ENCODE measurements at regions not wholly inside any gene's neighbourhood (a gene's known extent, or its start where the extent isn't known, plus 50 kb on each side); places are given as distances from the start of the nearest gene placed in this dataset.

- H2BK5ac ChIP-seq (ENCODE audit: low read length): no peak overlapping the region
- no peak overlapping the region for H2BK120ac ChIP-seq (ENCODE audit: low read depth, low read length)
- no peak overlapping the region for H3K9ac ChIP-seq (ENCODE audit: low read depth, low read length, poor library complexity)
- no peak overlapping the region for H4K91ac ChIP-seq (ENCODE audit: low read depth, low read length, poor library complexity)
- no peak overlapping the region for H2AK5ac ChIP-seq (ENCODE audit: low read depth, low read length)
- DNase-seq (ENCODE audit: low spot score): no peak
- H3K23ac ChIP-seq (ENCODE audit: low read depth, low read length, poor library complexity): no peak overlapping the region
- no peaks in the 10 kb centered on the region for H3K4me1 ChIP-seq (ENCODE audit: control insufficient read depth in 2 of 2, insufficient read depth in 1 of 2, low read depth in 1 of 2, low read length in 2 of 2)
- H3K27ac ChIP-seq (replicated peaks; ENCODE audit: low read length): no peak overlapping the region
- H4K8ac ChIP-seq (ENCODE audit: low read depth, low read length): no peak overlapping the region
- no CpG with 5 or more reads among the region's 1 CpG for WGBS, 2 donors (ENCODE audit: extremely low coverage in 2 of 2, insufficient read length in 2 of 2, insufficient replicate concordance in 1 of 2)
- no peak overlapping the region for H2AFZ ChIP-seq (ENCODE audit: low read length)
- H3K4me2 ChIP-seq (ENCODE audit: insufficient read depth, low read length, poor library complexity, severe bottlenecking): no peak overlapping the region
- no peaks in the 10 kb centered on the region for H3K27me3 ChIP-seq (ENCODE audit: control insufficient read depth in 3 of 3, insufficient read depth in 3 of 3, low read depth in 1 of 3, low read length in 3 of 3)
- H2BK12ac ChIP-seq (ENCODE audit: low read length): no peak overlapping the region
- no peak overlapping the region for H3K18ac ChIP-seq (ENCODE audit: low read length)
- H3K36me3 ChIP-seq (replicated peaks in 1 of 2; ENCODE audit: control insufficient read depth in 2 of 2, insufficient read depth in 2 of 2, low read length in 2 of 2): no peaks in the 10 kb centered on the region
- H3K9me3 ChIP-seq (replicated peaks in 1 of 2; ENCODE audit: control insufficient read depth in 2 of 2, insufficient read depth in 1 of 2, low read depth in 1 of 2, low read length in 2 of 2): peaks cover 0 to 3% of the 10 kb centered on the region in 2 donors
- no peak overlapping the region for H2BK15ac ChIP-seq (ENCODE audit: low read length)
- H3K79me1 ChIP-seq (ENCODE audit: low read depth, low read length): no peaks in the 10 kb centered on the region
- H3K14ac ChIP-seq (ENCODE audit: low read length): no peak overlapping the region
- H3K4me3 ChIP-seq (ENCODE audit: low read length in 2 of 2): no peak overlapping the region
- no peak overlapping the region for H3K4ac ChIP-seq (ENCODE audit: low read length)
Observed at GRCh38 chr6:81387163-81387562, 365.3 kb downstream of the TENT5A start.

- Histone ChIP-seq H3K9me3 (replicated peaks in 1 of 2; ENCODE audit: control insufficient read depth in 2 of 2, insufficient read depth in 1 of 2, low read depth in 1 of 2, low read length in 2 of 2) (no peaks in the 10 kb centered on the region), H3K4ac (ENCODE audit: low read length) (no peak overlapping the region), H3K14ac (ENCODE audit: low read length) (no peak overlapping the region), H3K4me3 (ENCODE audit: low read length in 2 of 2) (no peak overlapping the region), H3K4me2 (ENCODE audit: insufficient read depth, low read length, poor library complexity, severe bottlenecking) (no peak overlapping the region), H2BK15ac (ENCODE audit: low read length) (no peak overlapping the region), H2BK120ac (ENCODE audit: low read depth, low read length) (no peak overlapping the region), H3K27ac (replicated peaks; ENCODE audit: low read length) (no peak overlapping the region), H3K18ac (ENCODE audit: low read length) (no peak overlapping the region), H4K8ac (ENCODE audit: low read depth, low read length) (no peak overlapping the region), H2AK5ac (ENCODE audit: low read depth, low read length) (no peak overlapping the region), H2BK5ac (ENCODE audit: low read length) (no peak overlapping the region), H2BK12ac (ENCODE audit: low read length) (no peak overlapping the region), H3K79me1 (ENCODE audit: low read depth, low read length) (no peaks in the 10 kb centered on the region), H3K23ac (ENCODE audit: low read depth, low read length, poor library complexity) (no peak overlapping the region), H2AFZ (ENCODE audit: low read length) (no peak overlapping the region), H3K4me1 (ENCODE audit: control insufficient read depth in 2 of 2, insufficient read depth in 1 of 2, low read depth in 1 of 2, low read length in 2 of 2) (no peaks in the 10 kb centered on the region), H4K91ac (ENCODE audit: low read depth, low read length, poor library complexity) (no peak overlapping the region), H3K27me3 (ENCODE audit: control insufficient read depth in 3 of 3, insufficient read depth in 3 of 3, low read depth in 1 of 3, low read length in 3 of 3) (no peaks in the 10 kb centered on the region), H3K36me3 (replicated peaks in 1 of 2; ENCODE audit: control insufficient read depth in 2 of 2, insufficient read depth in 2 of 2, low read length in 2 of 2) (no peaks in the 10 kb centered on the region), H3K9ac (ENCODE audit: low read depth, low read length, poor library complexity) (no peak overlapping the region)
- no CpG with 5 or more reads among the region's 2 CpGs for whole genome bisulfite sequencing, 2 donors (ENCODE audit: extremely low coverage in 2 of 2, insufficient read length in 2 of 2, insufficient replicate concordance in 1 of 2)
- no peak for DNase-seq (ENCODE audit: low spot score)
Observed at GRCh38 chr6:81384921-81385320, 367.6 kb downstream of the TENT5A start.

- H2AFZ ChIP-seq (ENCODE audit: low read length): no peak overlapping the region
- H3K36me3 ChIP-seq (replicated peaks in 1 of 2; ENCODE audit: control insufficient read depth in 2 of 2, insufficient read depth in 2 of 2, low read length in 2 of 2): no peaks in the 10 kb centered on the region
- H2BK120ac ChIP-seq (ENCODE audit: low read depth, low read length): no peak overlapping the region
- no peak overlapping the region for H3K4me3 ChIP-seq (ENCODE audit: low read length in 2 of 2)
- no peak overlapping the region for H2BK12ac ChIP-seq (ENCODE audit: low read length)
- H2AK5ac ChIP-seq (ENCODE audit: low read depth, low read length): no peak overlapping the region
- H4K91ac ChIP-seq (ENCODE audit: low read depth, low read length, poor library complexity): no peak overlapping the region
- H3K9ac ChIP-seq (ENCODE audit: low read depth, low read length, poor library complexity): no peak overlapping the region
- no peak overlapping the region for H4K8ac ChIP-seq (ENCODE audit: low read depth, low read length)
- no peak overlapping the region for H3K4me2 ChIP-seq (ENCODE audit: insufficient read depth, low read length, poor library complexity, severe bottlenecking)
- no peak overlapping the region for H2BK15ac ChIP-seq (ENCODE audit: low read length)
- no peak overlapping the region for H3K27ac ChIP-seq (replicated peaks; ENCODE audit: low read length)
- no peak overlapping the region for H3K18ac ChIP-seq (ENCODE audit: low read length)
- H3K23ac ChIP-seq (ENCODE audit: low read depth, low read length, poor library complexity): no peak overlapping the region
- H3K4me1 ChIP-seq (ENCODE audit: control insufficient read depth in 2 of 2, insufficient read depth in 1 of 2, low read depth in 1 of 2, low read length in 2 of 2): no peaks in the 10 kb centered on the region
- H3K9me3 ChIP-seq (replicated peaks in 1 of 2; ENCODE audit: control insufficient read depth in 2 of 2, insufficient read depth in 1 of 2, low read depth in 1 of 2, low read length in 2 of 2): no peaks in the 10 kb centered on the region
- no peak for DNase-seq (ENCODE audit: low spot score)
- H3K27me3 ChIP-seq (ENCODE audit: control insufficient read depth in 3 of 3, insufficient read depth in 3 of 3, low read depth in 1 of 3, low read length in 3 of 3): no peaks in the 10 kb centered on the region
- no peak overlapping the region for H3K14ac ChIP-seq (ENCODE audit: low read length)
- H3K79me1 ChIP-seq (ENCODE audit: low read depth, low read length): no peaks in the 10 kb centered on the region
- no peak overlapping the region for H2BK5ac ChIP-seq (ENCODE audit: low read length)
- no CpG with 5 or more reads among the region's 1 CpG for WGBS, 2 donors (ENCODE audit: extremely low coverage in 2 of 2, insufficient read length in 2 of 2, insufficient replicate concordance in 1 of 2)
- H3K4ac ChIP-seq (ENCODE audit: low read length): no peak overlapping the region
Observed at GRCh38 chr6:81383472-81383871, 369.0 kb downstream of the TENT5A start.

- H3K9ac ChIP-seq (ENCODE audit: low read depth, low read length, poor library complexity): no peak overlapping the region
- H2AK5ac ChIP-seq (ENCODE audit: low read depth, low read length): no peak overlapping the region
- DNase-seq (ENCODE audit: low spot score): no peak
- H2BK120ac ChIP-seq (ENCODE audit: low read depth, low read length): no peak overlapping the region
- no peak overlapping the region for H3K23ac ChIP-seq (ENCODE audit: low read depth, low read length, poor library complexity)
- no peak overlapping the region for H3K4me2 ChIP-seq (ENCODE audit: insufficient read depth, low read length, poor library complexity, severe bottlenecking)
- H3K27ac ChIP-seq (replicated peaks; ENCODE audit: low read length): no peak overlapping the region
- no peak overlapping the region for H4K8ac ChIP-seq (ENCODE audit: low read depth, low read length)
- no peaks in the 10 kb centered on the region for H3K9me3 ChIP-seq (replicated peaks in 1 of 2; ENCODE audit: control insufficient read depth in 2 of 2, insufficient read depth in 1 of 2, low read depth in 1 of 2, low read length in 2 of 2)
- H3K4me1 ChIP-seq (ENCODE audit: control insufficient read depth in 2 of 2, insufficient read depth in 1 of 2, low read depth in 1 of 2, low read length in 2 of 2): no peaks in the 10 kb centered on the region
- H3K4ac ChIP-seq (ENCODE audit: low read length): no peak overlapping the region
- no peak overlapping the region for H3K4me3 ChIP-seq (ENCODE audit: low read length in 2 of 2)
- H2BK5ac ChIP-seq (ENCODE audit: low read length): no peak overlapping the region
- no peak overlapping the region for H4K91ac ChIP-seq (ENCODE audit: low read depth, low read length, poor library complexity)
- no peak overlapping the region for H2AFZ ChIP-seq (ENCODE audit: low read length)
- no peak overlapping the region for H3K18ac ChIP-seq (ENCODE audit: low read length)
- H3K79me1 ChIP-seq (ENCODE audit: low read depth, low read length): no peaks in the 10 kb centered on the region
- H2BK15ac ChIP-seq (ENCODE audit: low read length): no peak overlapping the region
- no peaks in the 10 kb centered on the region for H3K27me3 ChIP-seq (ENCODE audit: control insufficient read depth in 3 of 3, insufficient read depth in 3 of 3, low read depth in 1 of 3, low read length in 3 of 3)
- no peak overlapping the region for H2BK12ac ChIP-seq (ENCODE audit: low read length)
- WGBS, 2 donors (ENCODE audit: extremely low coverage in 2 of 2, insufficient read length in 2 of 2, insufficient replicate concordance in 1 of 2): no CpG with 5 or more reads among the region's 4 CpGs
- H3K14ac ChIP-seq (ENCODE audit: low read length): no peak overlapping the region
- no peaks in the 10 kb centered on the region for H3K36me3 ChIP-seq (replicated peaks in 1 of 2; ENCODE audit: control insufficient read depth in 2 of 2, insufficient read depth in 2 of 2, low read length in 2 of 2)
Observed at GRCh38 chr6:81382852-81383251, 369.6 kb downstream of the TENT5A start.

Data from neuronal stem cell (in vitro differentiated cells).